Spleen (tissue), 11 donors: ENCODE measurements at regions not wholly inside any gene's neighbourhood (a gene's known extent, or its start where the extent isn't known, plus 50 kb on each side); places are given as distances from the start of the nearest gene placed in this dataset.

Source experiments
- DNase-seq: peaks from one replicate; pipeline ENCODE4 v3.0.0-alpha.2; 2020
- H3K27ac ChIP-seq, 8 donors: fragments of 200-600 bp; sonication (generic) in 7 of 8; 1 replicate in 4 of 8; 2 replicates in 4 of 8; pipeline versions ENCODE4 v1.5.0 to v1.8.0; 2016 to 2021; ENCODE audit warnings: inconsistent platforms in 4 of 8, mild to moderate bottlenecking in 4 of 8, moderate library complexity in 1 of 8
- H3K27me3 ChIP-seq, 7 donors: fragments of 200-600 bp; sonication (generic) in 6 of 7; replicated peaks in 1 of 7; 1 replicate in 4 of 7; 2 replicates in 3 of 7; pipeline versions ENCODE4 v1.5.0 to v1.8.0; 2016 to 2021; ENCODE audit warnings: inconsistent platforms in 3 of 7, mild to moderate bottlenecking in 1 of 7
- H3K36me3 ChIP-seq, 6 donors: fragments of 200-600 bp; sonication (generic) in 5 of 6; 1 replicate in 4 of 6; 2 replicates in 2 of 6; pipeline versions ENCODE4 v1.5.0 to v1.8.0; 2016 to 2021; ENCODE audit warnings: inconsistent platforms in 2 of 6
- H3K4me1 ChIP-seq, 6 donors: fragments of 200-600 bp; sonication (generic) in 5 of 6; 1 replicate in 3 of 6; 2 replicates in 3 of 6; pipeline versions ENCODE4 v1.5.0 to v1.8.0; 2016 to 2021; ENCODE audit warnings: inconsistent platforms in 3 of 6
- H3K4me3 ChIP-seq, 8 donors: fragments of 200-600 bp; sonication (generic) in 7 of 8; 1 replicate in 4 of 8; 2 replicates in 4 of 8; pipeline versions ENCODE4 v1.5.0 to v1.8.0; 2016 to 2021; ENCODE audit warnings: inconsistent platforms in 4 of 8, mild to moderate bottlenecking in 4 of 8, moderate library complexity in 2 of 8
- H3K9me3 ChIP-seq, 8 donors: fragments of 200-600 bp; sonication (generic) in 7 of 8; 1 replicate in 4 of 8; 2 replicates in 4 of 8; pipeline versions ENCODE4 v1.5.0 to v1.8.0; 2016 to 2021; ENCODE audit warnings: inconsistent platforms in 4 of 8
- CTCF ChIP-seq, 11 experiments: fragments of 200-600 bp in 7 of 11; fragments of 450-650 bp in 4 of 11; sonication (generic) in 4 of 11; IDR thresholded peaks in 8 of 11; conservative IDR thresholded peaks in 3 of 11; 1 replicate in 7 of 11; 2 replicates in 4 of 11; pipeline versions ENCODE4 v1.4.0 to v1.8.0; 2016 to 2021; ENCODE audit warnings: antibody characterized with exemption in 11 of 11, inconsistent platforms in 4 of 11, mild to moderate bottlenecking in 1 of 11
- POLR2A ChIP-seq, 3 donors: fragments of 450-650 bp; IDR thresholded peaks; one replicate each; pipeline ENCODE4 v1.5.1; 2017; ENCODE audit warnings: antibody characterized with exemption in 3 of 3, mild to moderate bottlenecking in 1 of 3
- POLR2AphosphoS5 ChIP-seq, 3 donors: sonication (generic); formaldehyde crosslinking; IDR thresholded peaks; one replicate each; pipeline ENCODE4 v1.5.1; 2017; ENCODE audit warnings: antibody characterized with exemption in 3 of 3
- WGBS, 5 donors: extraction: QIAGEN DNeasy Blood & Tissue Kit in 3 of 5; methylation state at CpG; one replicate each; pipeline versions ENCODE4 v1.1.5 to v1.1.7; 2013 to 2018; 5-methylcytosine and 5-hydroxymethylcytosine counted together
- intact Hi-C: fragments of 100-400 bp; cut with DNase I; formaldehyde crosslinking; loops from one replicate; pipeline ENCODE4 v1.15.0; 2023; ENCODE audit warnings: low total_unique reads
- donor health status: healthy with polysubstance abuse.
- donor health status: DM: no; HTN: no; CAD: no; lungs with moderate emphysema.
- donor health status: DM: no; HTN: no; CAD: no.
- donor health status: Bipolar disorder and iron deficiency.
- donor health status: healthy.
- donor health status: DM: no; HTN: no; CAD: no.
- donor health status: DM: yes; HTN: yes; CAD: no.

- TF ChIP-seq CTCF (IDR thresholded peaks at IDR 0.05 in 8 of 11, conservative IDR thresholded peaks at IDR 0.05 in 3 of 11) (no peak), POLR2A (IDR thresholded peaks at IDR 0.05) (no peak), POLR2AphosphoS5 (IDR thresholded peaks at IDR 0.05) (no peak)
- no peaks in the 10 kb centered on the region for H3K27me3 ChIP-seq
- intact Hi-C loops, result no loop called here
- 27 to 44% (median 35%) methylated on average over 4 of the region's 4 CpGs for WGBS, 5 donors
- no peaks in the 10 kb centered on the region for H3K9me3 ChIP-seq
- no peak overlapping the region for H3K27ac ChIP-seq
- no peak overlapping the region for H3K4me3 ChIP-seq
- H3K36me3 ChIP-seq, result no peaks in the 10 kb centered on the region
- H3K4me1 ChIP-seq, result peaks cover 0 to 14% (median 0%) of the 10 kb centered on the region in 6 donors
- DNase-seq, result no peak
Observed at GRCh38 chr9:80086386-80086785, 514.6 kb downstream of the TLE4 start.

GRCh38 chr9:80085668-80086067, 513.9 kb downstream of the TLE4 start:
- no peak for DNase-seq
- TF ChIP-seq POLR2A (IDR thresholded peaks at IDR 0.05) (no peak), POLR2AphosphoS5 (IDR thresholded peaks at IDR 0.05) (no peak), CTCF (IDR thresholded peaks at IDR 0.05 in 8 of 11, conservative IDR thresholded peaks at IDR 0.05 in 3 of 11) (no peak)
- no peaks in the 10 kb centered on the region for H3K27me3 ChIP-seq
- peaks cover 0 to 14% (median 0%) of the 10 kb centered on the region in 6 donors for H3K4me1 ChIP-seq
- intact Hi-C loops, result no loop called here
- H3K27ac ChIP-seq, result no peak overlapping the region
- H3K9me3 ChIP-seq, result peaks cover 0 to 6% (median 2%) of the 10 kb centered on the region in 8 donors
- H3K36me3 ChIP-seq, result no peaks in the 10 kb centered on the region
- WGBS, 5 donors, result 60 to 84% (median 68%) methylated on average over 1 of the region's 1 CpG
- no peak overlapping the region for H3K4me3 ChIP-seq

GRCh38 chr9:80082213-80082612, 510.4 kb downstream of the TLE4 start:
- WGBS, 5 donors, result 62 to 72% (median 70%) methylated on average over 2 of the region's 2 CpGs
- intact Hi-C loops, result no loop called here
- Histone ChIP-seq H3K36me3 (no peaks in the 10 kb centered on the region), H3K27ac (peak overlapping the region in 2 of 8 donors; percentile 11 to 50), H3K9me3 (peaks cover 0 to 6% (median 2%) of the 10 kb centered on the region in 8 donors), H3K27me3 (no peaks in the 10 kb centered on the region), H3K4me3 (no peak overlapping the region), H3K4me1 (peaks cover 0 to 13% (median 0%) of the 10 kb centered on the region in 6 donors)
- no peak for DNase-seq
- TF ChIP-seq CTCF (IDR thresholded peaks at IDR 0.05 in 8 of 11, conservative IDR thresholded peaks at IDR 0.05 in 3 of 11), result no peak
- no peak for TF ChIP-seq POLR2AphosphoS5 (IDR thresholded peaks at IDR 0.05)
- no peak for TF ChIP-seq POLR2A (IDR thresholded peaks at IDR 0.05)

GRCh38 chr9:80078826-80079225, 507.1 kb downstream of the TLE4 start:
- DNase-seq, result no peak
- 73 to 84% (median 77%) methylated on average over 1 of the region's 1 CpG for WGBS, 5 donors
- Histone ChIP-seq H3K9me3 (peaks cover 0 to 6% (median 2%) of the 10 kb centered on the region in 8 donors), H3K4me3 (no peak overlapping the region), H3K27me3 (no peaks in the 10 kb centered on the region), H3K36me3 (no peaks in the 10 kb centered on the region), H3K4me1 (peaks cover 0 to 6% (median 0%) of the 10 kb centered on the region in 6 donors), H3K27ac (no peak overlapping the region)
- intact Hi-C loops, result no loop called here
- TF ChIP-seq POLR2A (IDR thresholded peaks at IDR 0.05), result no peak

- no peaks in the 10 kb centered on the region for H3K27me3 ChIP-seq
- DNase-seq, result no peak
- TF ChIP-seq POLR2A (IDR thresholded peaks at IDR 0.05), result no peak
- no peak for TF ChIP-seq CTCF (IDR thresholded peaks at IDR 0.05 in 8 of 11, conservative IDR thresholded peaks at IDR 0.05 in 3 of 11)
- TF ChIP-seq POLR2AphosphoS5 (IDR thresholded peaks at IDR 0.05), result no peak
- H3K4me1 ChIP-seq, result peaks cover 0 to 6% (median 0%) of the 10 kb centered on the region in 6 donors
- peaks cover 0 to 6% (median 2%) of the 10 kb centered on the region in 8 donors for H3K9me3 ChIP-seq
- 72 to 82% (median 73%) methylated on average over 3 of the region's 3 CpGs for WGBS, 5 donors
- H3K4me3 ChIP-seq, result no peak overlapping the region
- intact Hi-C loops, result no loop called here
- no peak overlapping the region for H3K27ac ChIP-seq
- H3K36me3 ChIP-seq, result no peaks in the 10 kb centered on the region
Observed at GRCh38 chr9:80077059-80077458, 505.3 kb downstream of the TLE4 start.
